ENCODE measurements at regions not wholly inside any gene's neighbourhood (a gene's known extent, or its start where the extent isn't known, plus 50 kb on each side); places are given as distances from the start of the nearest gene placed in this dataset.

GRCh38 chr15:95864467-95864886 lies 466.0 kb upstream of the NR2F2 start:
- DNase-seq, result no peak

- DNase-seq, result no peak
Observed at GRCh38 chr15:95865330-95865739, 465.2 kb upstream of the NR2F2 start.

- DNase-seq, result no peak
Observed at GRCh38 chr15:95866711-95867440, 463.6 kb upstream of the NR2F2 start.

- DNase-seq, result no peak
Observed at GRCh38 chr15:95868450-95868849, 462.1 kb upstream of the NR2F2 start.

- DNase-seq, result no peak
Observed at GRCh38 chr15:95868970-95869369, 461.5 kb upstream of the NR2F2 start.

- DNase-seq, result no peak
Observed at GRCh38 chr15:95869920-95870319, 460.6 kb upstream of the NR2F2 start.

- DNase-seq, result no peak
Observed at GRCh38 chr15:95872366-95872771, 458.1 kb upstream of the NR2F2 start.

- DNase-seq, result no peak
Observed at GRCh38 chr15:95874637-95875036, 455.9 kb upstream of the NR2F2 start.

- no peak for DNase-seq
Observed at GRCh38 chr15:95875121-95875643, 455.3 kb upstream of the NR2F2 start.

GRCh38 chr15:95880031-95880570 lies 450.4 kb upstream of the NR2F2 start:
- no peak for DNase-seq

- DNase-seq, result no peak
Observed at GRCh38 chr15:95880630-95881029, 449.9 kb upstream of the NR2F2 start.

- no peak for DNase-seq
Observed at GRCh38 chr15:95883064-95883463, 447.4 kb upstream of the NR2F2 start.

GRCh38 chr15:95884276-95884675 lies 446.2 kb upstream of the NR2F2 start:
- no peak for DNase-seq

GRCh38 chr15:95887666-95888390 lies 442.7 kb upstream of the NR2F2 start:
- no peak for DNase-seq

GRCh38 chr15:95888762-95889161 lies 441.7 kb upstream of the NR2F2 start:
- DNase-seq, result no peak

GRCh38 chr15:95894407-95894956 lies 436.0 kb upstream of the NR2F2 start:
- no peak for DNase-seq

- DNase-seq, result no peak
Observed at GRCh38 chr15:95895508-95895907, 435.0 kb upstream of the NR2F2 start.

GRCh38 chr15:95897651-95898050 lies 432.8 kb upstream of the NR2F2 start:
- no peak for DNase-seq

GRCh38 chr15:95898761-95899160 lies 431.7 kb upstream of the NR2F2 start:
- DNase-seq, result no peak

GRCh38 chr15:95901271-95901670 lies 429.2 kb upstream of the NR2F2 start:
- no peak for DNase-seq

GRCh38 chr15:95902606-95903005 lies 427.9 kb upstream of the NR2F2 start:
- no peak for DNase-seq

GRCh38 chr15:95903352-95903751 lies 427.1 kb upstream of the NR2F2 start:
- DNase-seq, result no peak

- no peak for DNase-seq
Observed at GRCh38 chr15:95910643-95911212, 419.8 kb upstream of the NR2F2 start.

All from amniotic stem cell (primary cell).